Astrocyte (in vitro differentiated cells and primary cell): ENCODE measurements at regions not wholly inside any gene's neighbourhood (a gene's known extent, or its start where the extent isn't known, plus 50 kb on each side); places are given as distances from the start of the nearest gene placed in this dataset.

Source experiments
- DNase-seq: peaks from one replicate; pipeline ENCODE4 v3.0.0-alpha.2; 2010; ENCODE audit warnings: low read depth
- FAIRE-seq: peaks from 2 replicates; lab custom pipeline; 2011; peaks lifted over from hg19 to GRCh38; lab: Jason Lieb, UNC
- H2AFZ ChIP-seq: 2 replicates; pipeline ENCODE4 v1.6.0; 2012; ENCODE audit warnings: low read depth, low read length, inconsistent platforms
- H3K27ac ChIP-seq: 2 replicates; pipeline ENCODE4 v1.5.1; 2011; ENCODE audit warnings: low read depth, low read length, inconsistent platforms
- H3K27me3 ChIP-seq: 2 replicates; pipeline ENCODE4 v1.6.0; 2011; ENCODE audit warnings: low read length, inconsistent platforms; ENCODE audit not compliant: insufficient read depth
- H3K36me3 ChIP-seq: 2 replicates; pipeline ENCODE4 v1.5.1; 2011; ENCODE audit warnings: low read length, inconsistent platforms; ENCODE audit not compliant: insufficient read depth
- H3K4me1 ChIP-seq: 2 replicates; pipeline ENCODE4 v1.5.1; 2011; ENCODE audit warnings: low read length, inconsistent platforms; ENCODE audit not compliant: insufficient read depth
- H3K4me2 ChIP-seq: 2 replicates; pipeline ENCODE4 v1.6.0; 2012; ENCODE audit warnings: low read length, inconsistent platforms
- H3K4me3 ChIP-seq: 2 replicates; pipeline ENCODE4 v1.5.1; 2011; ENCODE audit warnings: low read depth, mild to moderate bottlenecking, low read length, inconsistent platforms; ENCODE audit not compliant: insufficient read depth
- H3K79me2 ChIP-seq: 2 replicates; pipeline ENCODE4 v1.6.0; 2012; ENCODE audit warnings: mild to moderate bottlenecking, low read length, inconsistent platforms; ENCODE audit not compliant: insufficient read depth
- H3K9ac ChIP-seq: 2 replicates; pipeline ENCODE4 v1.6.0; 2012; ENCODE audit warnings: mild to moderate bottlenecking, low read length, inconsistent platforms
- H3K9me3 ChIP-seq: 2 replicates; pipeline ENCODE4 v1.5.1; 2012; ENCODE audit warnings: low read depth, mild to moderate bottlenecking, low read length, inconsistent platforms; ENCODE audit not compliant: insufficient read depth
- H4K20me1 ChIP-seq: 2 replicates; pipeline ENCODE4 v1.6.0; 2012; ENCODE audit warnings: low read length, inconsistent platforms; ENCODE audit not compliant: insufficient read depth
- H3K27ac Mint-ChIP-seq: one replicate; pipeline ENCODE4 v1.8.0; 2021; ENCODE audit warnings: mild to moderate bottlenecking, mixed read lengths; ENCODE audit not compliant: unreplicated experiment
- H3K27me3 Mint-ChIP-seq: one replicate; pipeline ENCODE4 v1.8.0; 2021; ENCODE audit warnings: low read depth, mixed read lengths; ENCODE audit not compliant: unreplicated experiment
- H3K36me3 Mint-ChIP-seq: one replicate; pipeline ENCODE4 v1.8.0; 2021; ENCODE audit warnings: low read depth, mixed read lengths; ENCODE audit not compliant: unreplicated experiment
- H3K4me1 Mint-ChIP-seq: one replicate; pipeline ENCODE4 v1.8.0; 2021; ENCODE audit warnings: low read depth, mixed read lengths; ENCODE audit not compliant: unreplicated experiment
- H3K4me3 Mint-ChIP-seq: one replicate; pipeline ENCODE4 v1.8.0; 2021; ENCODE audit warnings: mild to moderate bottlenecking, moderate library complexity, mixed read lengths; ENCODE audit not compliant: unreplicated experiment
- H3K9me3 Mint-ChIP-seq: one replicate; pipeline ENCODE4 v1.8.0; 2021; ENCODE audit warnings: mild to moderate bottlenecking, mixed read lengths; ENCODE audit not compliant: unreplicated experiment
- EZH2 ChIP-seq: IDR thresholded peaks from 2 replicates; pipeline ENCODE4 v1.6.1; 2012; ENCODE audit warnings: mild to moderate bottlenecking, low read length, inconsistent platforms; ENCODE audit not compliant: insufficient read depth
- TF ChIP-seq, protein P1 (sequence below): IDR thresholded peaks from 2 replicates; pipeline ENCODE4 v1.5.1; 2011; ENCODE audit warnings: low read depth, mild to moderate bottlenecking, inconsistent platforms, low read length, moderate library complexity; ENCODE audit not compliant: insufficient read depth

DNA sequence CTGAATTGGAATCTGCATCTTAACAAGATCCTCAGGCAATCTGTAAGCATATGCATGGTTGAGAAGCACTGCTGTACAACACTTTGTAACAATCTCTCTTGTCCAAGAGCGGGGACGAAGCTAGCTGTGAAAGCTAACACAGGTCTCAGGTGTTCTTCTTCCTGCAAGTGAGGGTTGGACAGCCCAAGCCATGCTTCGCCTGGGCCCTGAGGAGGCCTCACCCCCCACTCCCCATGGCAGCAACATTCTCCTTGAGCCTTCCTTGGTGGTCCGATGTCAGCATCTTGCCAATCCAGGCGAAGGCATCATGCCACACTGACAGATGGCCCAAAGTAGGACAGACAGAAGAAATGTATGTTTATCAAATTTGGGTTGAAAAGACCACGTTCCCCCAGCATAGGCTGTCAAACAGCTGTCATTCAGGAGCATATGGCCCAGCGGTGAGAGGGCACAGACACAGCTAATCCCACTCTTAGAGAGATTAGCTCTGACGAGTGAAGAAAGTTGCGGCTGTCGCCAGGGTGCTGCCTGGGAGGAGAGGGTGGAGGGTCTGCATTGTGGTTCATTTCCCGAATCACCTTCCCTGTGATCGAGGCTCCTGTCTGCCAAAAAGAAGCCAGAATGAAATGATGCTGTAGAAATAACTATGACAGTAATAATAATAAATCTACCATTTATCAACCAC is 344.7 kb downstream of the MYCN start:
- Histone ChIP-seq H4K20me1 (no peaks in the 10 kb centered on the region), H3K4me2 (no peak overlapping the region), H3K4me3 (no peak overlapping the region), H3K36me3 (no peaks in the 10 kb centered on the region), H3K4me1 (no peaks in the 10 kb centered on the region), H3K9ac (no peak overlapping the region), H3K27ac (no peak overlapping the region), H3K79me2 (no peaks in the 10 kb centered on the region), H3K27me3 (no peaks in the 10 kb centered on the region), H3K9me3 (no peaks in the 10 kb centered on the region), H2AFZ (no peak overlapping the region)
- DNase-seq (no peak), FAIRE-seq (no peak)
- no peak overlapping the region for H3K27ac Mint-ChIP-seq
- H3K4me1 Mint-ChIP-seq = no peaks in the 10 kb centered on the region
- peaks cover 36% of the 10 kb centered on the region for H3K27me3 Mint-ChIP-seq
- no peaks in the 10 kb centered on the region for H3K36me3 Mint-ChIP-seq
- TF ChIP-seq, protein P1, sequence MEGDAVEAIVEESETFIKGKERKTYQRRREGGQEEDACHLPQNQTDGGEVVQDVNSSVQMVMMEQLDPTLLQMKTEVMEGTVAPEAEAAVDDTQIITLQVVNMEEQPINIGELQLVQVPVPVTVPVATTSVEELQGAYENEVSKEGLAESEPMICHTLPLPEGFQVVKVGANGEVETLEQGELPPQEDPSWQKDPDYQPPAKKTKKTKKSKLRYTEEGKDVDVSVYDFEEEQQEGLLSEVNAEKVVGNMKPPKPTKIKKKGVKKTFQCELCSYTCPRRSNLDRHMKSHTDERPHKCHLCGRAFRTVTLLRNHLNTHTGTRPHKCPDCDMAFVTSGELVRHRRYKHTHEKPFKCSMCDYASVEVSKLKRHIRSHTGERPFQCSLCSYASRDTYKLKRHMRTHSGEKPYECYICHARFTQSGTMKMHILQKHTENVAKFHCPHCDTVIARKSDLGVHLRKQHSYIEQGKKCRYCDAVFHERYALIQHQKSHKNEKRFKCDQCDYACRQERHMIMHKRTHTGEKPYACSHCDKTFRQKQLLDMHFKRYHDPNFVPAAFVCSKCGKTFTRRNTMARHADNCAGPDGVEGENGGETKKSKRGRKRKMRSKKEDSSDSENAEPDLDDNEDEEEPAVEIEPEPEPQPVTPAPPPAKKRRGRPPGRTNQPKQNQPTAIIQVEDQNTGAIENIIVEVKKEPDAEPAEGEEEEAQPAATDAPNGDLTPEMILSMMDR = no peak
- TF ChIP-seq EZH2 = no peak
- H3K4me3 Mint-ChIP-seq = no peak overlapping the region
- H3K9me3 Mint-ChIP-seq = no peaks in the 10 kb centered on the region

DNA sequence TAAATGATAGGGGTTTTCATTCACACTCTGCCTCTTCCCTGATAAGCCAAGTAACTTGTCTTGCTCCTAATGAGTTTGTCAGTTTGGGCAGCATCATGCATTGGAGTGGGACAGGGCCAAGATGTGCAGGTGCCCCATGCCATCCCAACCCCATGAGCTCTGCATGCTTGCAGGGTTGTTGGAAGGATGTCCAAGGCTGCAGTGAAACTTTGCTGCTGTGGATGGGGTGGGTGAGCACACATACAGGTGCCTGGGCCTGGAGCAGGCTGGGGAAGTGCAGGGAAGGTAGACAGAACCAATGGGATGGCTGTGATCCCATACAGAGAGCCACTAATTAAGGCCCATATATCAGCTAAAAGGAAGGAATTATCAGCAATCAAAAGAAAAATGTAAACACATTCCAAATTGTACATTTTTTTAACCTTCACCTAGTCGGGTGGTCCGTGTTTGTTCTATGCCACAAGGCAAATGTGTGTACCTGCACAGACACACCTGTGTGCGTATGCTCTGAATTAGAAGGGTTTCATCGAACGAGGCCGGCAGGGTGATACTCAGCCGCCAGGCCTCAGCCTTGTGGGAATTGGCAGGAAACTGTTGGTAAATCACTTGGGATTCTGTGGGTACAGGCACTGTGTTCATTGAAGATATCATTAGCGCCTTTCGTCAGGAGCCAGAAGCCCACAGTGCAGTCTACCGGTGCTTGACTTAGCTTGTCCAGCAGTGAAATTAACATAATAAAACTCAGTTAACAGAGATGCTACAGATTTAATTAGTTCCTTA is 342.9 kb downstream of the MYCN start:
- no peak for TF ChIP-seq EZH2
- TF ChIP-seq, protein P1 = no peak
- DNase-seq (no peak), FAIRE-seq (no peak)
- Mint-ChIP-seq H3K27ac (no peak overlapping the region), H3K36me3 (no peaks in the 10 kb centered on the region), H3K4me1 (no peaks in the 10 kb centered on the region), H3K27me3 (peaks cover 39% of the 10 kb centered on the region), H3K4me3 (no peak overlapping the region), H3K9me3 (no peaks in the 10 kb centered on the region)
- Histone ChIP-seq H3K27ac (no peak overlapping the region), H3K4me3 (no peak overlapping the region), H4K20me1 (no peaks in the 10 kb centered on the region), H3K4me1 (no peaks in the 10 kb centered on the region), H3K4me2 (no peak overlapping the region), H2AFZ (no peak overlapping the region), H3K36me3 (no peaks in the 10 kb centered on the region), H3K79me2 (no peaks in the 10 kb centered on the region), H3K27me3 (no peaks in the 10 kb centered on the region), H3K9me3 (no peaks in the 10 kb centered on the region), H3K9ac (no peak overlapping the region)

DNA sequence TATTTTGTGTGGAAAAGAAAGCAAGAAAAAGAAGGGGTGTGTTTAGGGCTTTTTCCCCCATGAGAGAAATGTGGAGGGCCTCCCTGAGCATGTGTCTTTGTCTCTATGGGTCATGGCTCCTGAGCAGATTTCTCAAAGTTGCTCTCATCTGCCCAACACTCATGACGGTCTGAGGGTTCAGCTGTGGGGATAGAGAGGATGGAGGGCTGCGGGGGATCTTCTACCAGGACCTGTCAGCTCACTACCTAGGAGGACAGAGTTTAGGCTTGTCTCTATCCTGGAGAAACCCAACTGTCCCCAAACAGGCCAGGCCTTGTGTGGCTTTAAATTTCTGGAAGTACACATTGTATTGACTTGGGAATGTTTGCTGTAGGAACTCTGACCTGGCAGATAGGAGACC is 342.2 kb downstream of the MYCN start:
- Mint-ChIP-seq H3K27me3 (peaks cover 35% of the 10 kb centered on the region), H3K4me3 (no peak overlapping the region), H3K27ac (no peak overlapping the region), H3K36me3 (no peaks in the 10 kb centered on the region), H3K4me1 (no peaks in the 10 kb centered on the region), H3K9me3 (no peaks in the 10 kb centered on the region)
- TF ChIP-seq, protein P1 = no peak
- TF ChIP-seq EZH2 = no peak
- Histone ChIP-seq H3K9me3 (no peaks in the 10 kb centered on the region), H2AFZ (no peak overlapping the region), H3K4me1 (no peaks in the 10 kb centered on the region), H3K27me3 (no peaks in the 10 kb centered on the region), H3K4me3 (no peak overlapping the region), H4K20me1 (no peaks in the 10 kb centered on the region), H3K4me2 (no peak overlapping the region), H3K36me3 (no peaks in the 10 kb centered on the region), H3K79me2 (no peaks in the 10 kb centered on the region), H3K9ac (no peak overlapping the region), H3K27ac (no peak overlapping the region)
- FAIRE-seq (no peak), DNase-seq (no peak)
